ENCODE measurements at regions not wholly inside any gene's neighbourhood (a gene's known extent, or its start where the extent isn't known, plus 50 kb on each side); places are given as distances from the start of the nearest gene placed in this dataset.
A peak's percentile ranks its signal among the peaks of the same experiment; 100 is the strongest.

GRCh38 chrX:46446727-46447378 is 98.4 kb downstream of the ZNF674 start:
- Histone ChIP-seq H3K9ac (ENCODE audit: extremely low read depth, insufficient read length, low read length) (peak overlapping the region; percentile 96), H3K4me1 (ENCODE audit: insufficient read depth, low read length) (no peaks in the 10 kb centered on the region), H4K5ac (ENCODE audit: insufficient read length, low read depth, low read length) (peak overlapping the region; percentile 83), H4K91ac (ENCODE audit: insufficient read length, low read depth, low read length) (peak overlapping the region; percentile 97), H2AK5ac (ENCODE audit: insufficient read length, low read length) (no peak overlapping the region), H3K27me3 (ENCODE audit: insufficient read depth, low read length) (no peaks in the 10 kb centered on the region), H3K18ac (ENCODE audit: insufficient read length, low read depth, low read length) (peak overlapping the region; percentile 96), H2BK5ac (ENCODE audit: insufficient read length, low read length) (peak overlapping the region; percentile 96), H2BK20ac (ENCODE audit: low read depth, low read length, poor library complexity, severe bottlenecking) (no peak overlapping the region), H3K79me1 (ENCODE audit: insufficient read depth, low read depth, low read length, poor library complexity, severe bottlenecking) (no peaks in the 10 kb centered on the region), H2BK15ac (ENCODE audit: low read depth, low read length) (no peak overlapping the region), H4K8ac (replicated peaks; ENCODE audit: insufficient read length, low read depth, low read length) (peak overlapping the region; percentile 98), H2BK120ac (ENCODE audit: low read depth, low read length, poor library complexity, severe bottlenecking) (peak overlapping the region; percentile 55), H3K23me2 (ENCODE audit: insufficient read length, low read depth, low read length, poor library complexity, severe bottlenecking) (peaks cover 7% of the 10 kb centered on the region), H4K20me1 (ENCODE audit: control insufficient read depth, insufficient read depth, insufficient read length) (no peaks in the 10 kb centered on the region), H3K4me2 (ENCODE audit: insufficient read depth, insufficient read length, low read length) (peak overlapping the region; percentile 66), H2AFZ (ENCODE audit: low read length) (peak overlapping the region; percentile 44), H3K23ac (ENCODE audit: insufficient read length, low read depth, low read length) (no peak overlapping the region), H2BK12ac (ENCODE audit: insufficient read length, low read depth, low read length) (no peak overlapping the region), H3K14ac (ENCODE audit: insufficient read depth, low read length) (peak overlapping the region; percentile 98), H3K79me2 (ENCODE audit: insufficient read depth, low read length) (no peaks in the 10 kb centered on the region), H3K9me3 (ENCODE audit: control insufficient read depth, low read depth, low read length) (peaks cover 23% of the 10 kb centered on the region), H3K56ac (ENCODE audit: insufficient read length, low read depth, low read length) (peak overlapping the region; percentile 87), H3K4ac (ENCODE audit: low read depth, low read length) (peak overlapping the region; percentile 92; the same call in 1 of the 2 replicates), H3T11ph (ENCODE audit: low read length) (peak overlapping the region; percentile 60), H3K27ac (ENCODE audit: insufficient read length, low read depth, low read length) (peak overlapping the region; percentile 82)
- peak overlapping the region; percentile 83 to 89 for H3K4me3 Mint-ChIP-seq
- H3K27ac Mint-ChIP-seq, result peak overlapping the region; percentile 96 to 99 (median 98); a peak in 6 of 7 replicates
- peak; percentile 86 for DNase-seq
- peaks cover 5% of the 10 kb centered on the region in 2 experiments; a peak in 1 of 4 replicates for H3K4me1 Mint-ChIP-seq
- TF ChIP-seq, protein P1, sequence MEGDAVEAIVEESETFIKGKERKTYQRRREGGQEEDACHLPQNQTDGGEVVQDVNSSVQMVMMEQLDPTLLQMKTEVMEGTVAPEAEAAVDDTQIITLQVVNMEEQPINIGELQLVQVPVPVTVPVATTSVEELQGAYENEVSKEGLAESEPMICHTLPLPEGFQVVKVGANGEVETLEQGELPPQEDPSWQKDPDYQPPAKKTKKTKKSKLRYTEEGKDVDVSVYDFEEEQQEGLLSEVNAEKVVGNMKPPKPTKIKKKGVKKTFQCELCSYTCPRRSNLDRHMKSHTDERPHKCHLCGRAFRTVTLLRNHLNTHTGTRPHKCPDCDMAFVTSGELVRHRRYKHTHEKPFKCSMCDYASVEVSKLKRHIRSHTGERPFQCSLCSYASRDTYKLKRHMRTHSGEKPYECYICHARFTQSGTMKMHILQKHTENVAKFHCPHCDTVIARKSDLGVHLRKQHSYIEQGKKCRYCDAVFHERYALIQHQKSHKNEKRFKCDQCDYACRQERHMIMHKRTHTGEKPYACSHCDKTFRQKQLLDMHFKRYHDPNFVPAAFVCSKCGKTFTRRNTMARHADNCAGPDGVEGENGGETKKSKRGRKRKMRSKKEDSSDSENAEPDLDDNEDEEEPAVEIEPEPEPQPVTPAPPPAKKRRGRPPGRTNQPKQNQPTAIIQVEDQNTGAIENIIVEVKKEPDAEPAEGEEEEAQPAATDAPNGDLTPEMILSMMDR (conservative IDR thresholded peaks at IDR 0.05), result no peak
- H3K9me3 Mint-ChIP-seq, result peaks cover 65 to 69% of the 10 kb centered on the region in 2 experiments
- H3K27me3 Mint-ChIP-seq (ENCODE audit: low read depth), result no peaks in the 10 kb centered on the region
- H3K36me3 Mint-ChIP-seq (ENCODE audit: insufficient read depth in 1 of 3, low read depth in 3 of 3), result peaks cover 11 to 29% (median 17%) of the 10 kb centered on the region in 3 experiments
- WGBS (ENCODE audit: extremely low coverage, insufficient read length, low lambda C conversion rate), result no CpG with 5 or more reads among the region's 51 CpGs
